C4-2B (cell line): ENCODE measurements at regions not wholly inside any gene's neighbourhood (a gene's known extent, or its start where the extent isn't known, plus 50 kb on each side); places are given as distances from the start of the nearest gene placed in this dataset.

Experiments
- ZFX ChIP-seq: fragments of 450-650 bp; IDR thresholded peaks from 2 replicates; pipeline ENCODE4 v1.6.1; 2017
- TF ChIP-seq, protein P1 (sequence below): fragments of 450-650 bp; conservative IDR thresholded peaks from 2 replicates; pipeline ENCODE4 v1.5.1; 2017; ENCODE audit warnings: mild to moderate bottlenecking

DNA sequence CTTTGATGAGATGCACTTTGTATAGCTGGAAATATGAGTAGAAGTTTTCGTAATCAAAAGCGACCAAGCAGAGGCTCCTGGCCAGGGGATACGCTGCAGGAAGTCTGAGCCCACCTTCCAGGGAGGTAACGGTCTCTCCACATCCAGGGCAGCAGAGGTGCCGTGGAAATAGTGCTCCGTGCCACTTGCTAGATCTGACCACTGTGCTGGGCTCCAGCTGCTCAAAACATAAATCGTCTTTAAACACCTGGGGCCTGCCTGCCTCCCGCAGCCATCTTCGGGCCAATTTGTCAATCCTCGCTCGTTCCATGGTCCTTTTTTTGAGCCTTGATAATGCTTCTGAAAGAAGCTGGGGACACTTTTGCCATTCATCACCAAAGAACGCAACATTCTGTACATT, 445.0 kb downstream of the ZNF536 start:
- TF ChIP-seq, protein P1, sequence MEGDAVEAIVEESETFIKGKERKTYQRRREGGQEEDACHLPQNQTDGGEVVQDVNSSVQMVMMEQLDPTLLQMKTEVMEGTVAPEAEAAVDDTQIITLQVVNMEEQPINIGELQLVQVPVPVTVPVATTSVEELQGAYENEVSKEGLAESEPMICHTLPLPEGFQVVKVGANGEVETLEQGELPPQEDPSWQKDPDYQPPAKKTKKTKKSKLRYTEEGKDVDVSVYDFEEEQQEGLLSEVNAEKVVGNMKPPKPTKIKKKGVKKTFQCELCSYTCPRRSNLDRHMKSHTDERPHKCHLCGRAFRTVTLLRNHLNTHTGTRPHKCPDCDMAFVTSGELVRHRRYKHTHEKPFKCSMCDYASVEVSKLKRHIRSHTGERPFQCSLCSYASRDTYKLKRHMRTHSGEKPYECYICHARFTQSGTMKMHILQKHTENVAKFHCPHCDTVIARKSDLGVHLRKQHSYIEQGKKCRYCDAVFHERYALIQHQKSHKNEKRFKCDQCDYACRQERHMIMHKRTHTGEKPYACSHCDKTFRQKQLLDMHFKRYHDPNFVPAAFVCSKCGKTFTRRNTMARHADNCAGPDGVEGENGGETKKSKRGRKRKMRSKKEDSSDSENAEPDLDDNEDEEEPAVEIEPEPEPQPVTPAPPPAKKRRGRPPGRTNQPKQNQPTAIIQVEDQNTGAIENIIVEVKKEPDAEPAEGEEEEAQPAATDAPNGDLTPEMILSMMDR, result no peak
- no peak for TF ChIP-seq ZFX
